GM21717 (cell line): ENCODE measurements at regions not wholly inside any gene's neighbourhood (a gene's known extent, or its start where the extent isn't known, plus 50 kb on each side); places are given as distances from the start of the nearest gene placed in this dataset.
"Not testable (repeated sequence)": the region's sequence is repeated elsewhere in the genome, so short reads cannot be mapped to it uniquely, and the experiment has no call there.

Source experiments
- ATAC-seq: cut with Tn5 transposase; IDR thresholded peaks from one replicate; pipeline ENCODE4 v1.9.1; 2021; ENCODE audit warnings: mild to moderate bottlenecking, moderate library complexity; ENCODE audit not compliant: unreplicated experiment

DNA sequence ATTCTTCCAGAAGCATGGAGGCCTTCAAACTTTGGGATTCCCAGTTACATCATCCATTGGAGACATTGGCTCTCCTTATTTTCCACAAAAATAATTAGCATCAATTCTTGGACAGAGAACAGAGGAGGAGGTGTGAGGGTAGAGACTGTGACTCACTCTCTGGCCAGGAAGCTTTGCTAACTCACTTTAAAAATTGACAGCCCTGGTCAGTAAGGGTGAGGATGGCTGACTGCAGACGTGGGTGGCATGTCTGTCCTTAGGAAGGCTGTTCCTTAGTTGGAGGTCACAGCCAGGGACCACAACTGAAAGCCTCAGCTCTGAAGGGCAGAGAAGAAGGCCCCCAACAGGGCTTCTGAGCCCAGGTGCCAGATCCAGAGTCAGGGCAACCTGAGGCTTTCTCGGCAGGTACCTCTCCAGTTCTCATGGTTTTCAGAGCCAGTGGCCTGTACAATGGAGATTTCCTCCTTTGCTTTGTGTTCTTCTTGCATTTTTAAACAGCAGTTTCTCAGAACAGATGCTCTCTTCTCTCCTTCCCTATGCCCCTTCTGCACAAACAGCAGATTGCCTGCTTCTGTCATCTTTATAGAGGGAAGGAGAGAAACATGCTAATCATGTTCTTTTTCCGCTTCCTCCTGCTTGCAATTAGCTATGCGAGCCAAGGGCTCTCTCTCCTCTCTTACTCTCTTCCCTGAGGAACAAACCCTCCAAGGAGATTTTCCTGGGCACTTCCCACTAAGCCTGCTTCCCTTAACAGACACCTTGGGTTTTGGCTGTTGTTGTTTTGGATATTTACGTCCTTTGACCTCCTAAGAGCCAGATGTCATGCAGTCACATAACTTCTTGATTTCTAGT is 92.5 kb upstream of the ZNF366 start:
- no peak for ATAC-seq

DNA sequence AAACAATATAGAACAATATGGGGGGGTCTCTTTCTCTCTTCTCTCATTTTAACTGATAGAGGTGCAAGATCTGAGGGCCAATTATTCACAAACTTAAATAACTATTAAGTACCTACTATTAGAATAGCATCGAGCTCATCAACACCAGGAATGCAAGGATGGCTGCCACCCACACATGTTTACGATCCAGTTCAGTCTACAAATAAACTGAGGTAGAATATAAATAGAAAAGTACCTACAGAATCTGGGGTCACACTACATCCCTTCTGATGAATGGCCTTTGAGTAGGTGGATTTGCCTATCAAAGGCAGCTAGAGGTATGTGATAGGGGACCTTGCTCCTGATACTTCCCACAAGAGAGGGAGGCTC is 91.8 kb upstream of the ZNF366 start:
- no peak for ATAC-seq

DNA sequence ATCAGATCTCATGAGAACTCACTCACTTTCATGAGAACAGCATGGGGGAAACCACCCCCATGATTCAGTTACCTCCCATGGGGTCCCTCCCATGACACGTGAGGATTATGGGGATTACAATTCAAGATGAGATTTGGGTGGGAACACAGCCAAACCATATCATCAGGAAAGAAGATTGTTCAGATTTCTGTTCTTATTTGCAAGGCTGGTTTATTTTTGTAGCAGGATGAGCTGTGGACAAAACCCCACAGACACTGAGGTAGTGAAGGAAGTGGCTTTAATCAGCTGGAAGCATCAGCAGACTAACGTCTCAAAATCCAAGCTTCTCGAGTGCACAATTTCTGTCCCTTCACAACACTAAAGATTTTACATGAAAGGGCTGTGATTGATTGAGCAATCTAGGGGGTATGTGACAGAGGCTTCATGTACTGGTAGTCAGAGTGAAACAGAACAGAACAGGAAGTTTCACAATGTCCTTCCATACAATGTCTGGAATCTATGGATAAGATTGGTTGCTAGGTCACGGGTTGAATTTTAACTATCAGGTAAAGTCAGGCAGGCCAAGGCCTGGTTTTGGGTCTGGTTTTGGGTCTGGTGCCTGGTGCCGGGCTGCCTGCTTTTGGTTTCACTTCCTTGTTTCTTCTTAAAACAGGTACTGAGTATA is 91.3 kb upstream of the ZNF366 start:
- ATAC-seq = no peak

DNA sequence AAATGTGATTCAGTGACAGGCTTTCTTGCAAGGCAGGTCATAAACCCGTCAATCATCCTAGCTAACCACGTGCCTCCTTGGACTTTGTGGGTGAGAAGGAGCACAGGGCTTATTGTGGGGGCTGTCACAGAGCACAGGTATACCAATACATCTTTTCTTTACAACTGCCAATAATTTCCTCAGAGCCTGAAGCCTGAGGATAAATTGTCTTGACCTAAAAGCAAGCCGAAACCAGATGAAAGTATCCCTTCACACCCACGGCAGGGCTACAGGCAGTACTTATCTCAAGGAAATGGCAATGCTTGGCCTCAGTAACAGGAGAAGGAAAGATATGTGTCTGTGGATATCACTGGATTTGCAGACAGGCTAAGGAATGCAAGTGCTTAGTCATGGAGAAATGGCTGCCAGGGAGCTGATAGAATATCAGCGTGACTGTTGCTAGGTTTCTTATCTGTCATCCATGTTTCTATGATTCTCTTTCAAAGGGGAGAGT is 90.3 kb upstream of the ZNF366 start:
- no peak for ATAC-seq

DNA sequence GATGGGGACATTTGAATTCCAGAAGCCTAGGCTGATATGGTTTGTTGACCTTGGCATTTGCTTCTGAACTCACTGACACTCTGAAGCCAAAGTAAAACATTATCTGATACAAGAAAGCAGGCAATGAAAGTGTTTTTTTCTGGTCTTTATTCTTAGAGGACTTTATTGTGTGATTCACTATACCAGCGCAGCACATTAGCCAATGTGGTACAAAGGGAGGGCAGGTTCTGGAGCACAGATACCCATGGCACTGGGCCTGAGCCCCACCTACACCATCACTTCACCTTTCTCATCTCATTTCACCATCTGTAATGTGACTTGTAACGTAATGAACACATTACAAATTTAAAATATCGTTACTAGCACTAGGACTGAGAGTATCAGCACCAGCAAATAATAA is 89.7 kb upstream of the ZNF366 start:
- no peak for ATAC-seq

DNA sequence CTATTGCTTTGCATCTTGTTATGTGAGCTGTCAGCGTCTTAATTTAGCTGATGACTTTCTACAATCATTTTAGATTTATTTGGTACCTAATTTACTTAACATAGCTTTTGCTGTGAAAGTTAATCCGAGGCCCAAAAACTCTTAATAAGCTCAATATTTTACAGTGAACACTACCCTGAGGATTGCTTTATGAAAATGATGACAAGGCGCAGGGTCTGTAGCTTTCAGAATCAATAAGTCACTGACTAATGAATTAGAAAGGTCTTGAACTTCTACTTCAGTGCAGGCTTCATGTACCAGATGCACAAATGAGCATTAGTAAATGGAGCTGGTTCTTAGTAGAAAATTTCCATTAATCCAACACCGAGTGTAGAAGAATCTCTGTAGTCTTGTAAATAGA is 81.4 kb upstream of the ZNF366 start:
- no peak for ATAC-seq

DNA sequence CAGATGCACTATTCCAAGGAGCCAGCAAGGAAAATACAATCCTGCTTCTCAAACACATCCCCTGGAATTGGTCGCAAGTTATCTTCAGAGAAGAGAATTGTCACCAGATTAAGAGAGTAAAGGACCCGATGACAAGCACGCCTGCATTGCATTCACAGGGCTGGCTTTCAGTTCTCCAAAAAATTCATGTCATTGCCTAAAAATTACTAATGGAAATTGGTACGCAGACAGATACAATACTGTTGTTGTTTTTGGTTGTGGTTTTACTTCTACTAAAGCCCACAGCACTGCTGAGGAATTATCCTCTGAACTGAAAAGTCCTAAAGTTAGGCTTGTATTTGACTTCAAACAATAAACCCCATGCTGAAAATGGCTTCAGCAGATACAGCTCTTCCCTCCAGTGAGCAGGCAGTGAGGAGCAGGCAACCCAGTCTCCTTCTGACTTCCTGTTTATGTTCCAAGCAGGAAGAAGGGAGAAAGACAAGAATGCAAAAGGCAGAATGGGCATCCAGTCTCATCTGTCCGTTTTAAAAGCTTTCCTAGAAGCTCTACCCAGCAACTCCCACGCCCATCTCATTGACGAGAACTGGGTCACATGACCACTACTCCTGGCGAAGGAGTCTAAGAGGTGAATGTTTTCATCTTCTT is 80.6 kb upstream of the ZNF366 start:
- no peak for ATAC-seq

DNA sequence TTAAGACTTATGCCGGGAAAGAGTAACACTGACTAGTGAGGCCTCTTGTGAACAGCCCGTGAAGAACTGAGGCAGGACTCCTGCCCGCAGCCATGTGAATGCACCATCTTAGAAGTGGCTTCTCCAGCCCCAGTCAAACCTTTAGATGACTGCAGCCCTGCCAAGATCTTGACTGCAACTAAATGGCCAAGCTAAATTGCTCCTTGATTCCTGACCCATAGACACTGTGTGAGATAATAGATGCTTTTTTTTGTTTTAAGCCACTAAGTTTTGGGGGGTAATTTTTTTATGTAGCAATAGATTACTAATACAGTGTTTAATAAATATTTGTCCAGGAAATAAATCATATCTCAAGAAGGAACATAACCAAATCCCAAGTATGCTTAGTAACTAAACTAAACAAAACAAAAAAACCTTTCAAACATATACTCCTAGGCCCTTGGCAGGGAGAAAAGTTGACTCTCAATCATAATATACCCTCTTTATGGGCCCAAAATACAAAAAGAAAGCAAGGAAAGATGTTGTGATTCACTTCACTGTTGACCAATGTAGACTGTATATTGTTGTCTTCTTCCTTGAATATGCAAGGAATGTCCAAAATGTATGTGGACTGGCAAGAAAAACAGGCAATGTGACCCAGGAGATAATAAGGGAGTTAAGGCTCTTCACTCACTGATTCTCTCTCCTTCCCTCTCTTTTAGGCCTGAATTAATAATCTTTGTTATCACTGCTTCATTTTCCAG is 79.7 kb upstream of the ZNF366 start:
- no peak for ATAC-seq

DNA sequence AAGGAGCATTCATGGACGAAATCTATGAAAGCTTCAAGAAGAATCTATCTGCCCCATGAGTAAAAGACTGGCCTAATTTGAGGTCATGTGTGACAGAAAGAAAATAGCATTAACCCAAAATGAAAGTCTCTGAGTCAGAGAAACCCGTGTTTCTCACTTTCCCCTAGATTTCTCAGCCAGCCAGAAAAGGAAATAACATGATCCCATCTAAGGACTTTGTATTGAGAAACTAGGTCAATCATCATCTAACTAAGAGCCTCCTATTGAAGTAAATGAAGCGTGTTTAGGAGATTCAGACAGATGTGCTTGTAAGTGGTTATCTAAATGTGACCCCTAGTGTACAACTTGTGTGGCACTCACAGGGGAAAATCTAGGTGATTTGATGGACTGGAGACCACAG is 77.3 kb upstream of the ZNF366 start:
- ATAC-seq = no peak

DNA sequence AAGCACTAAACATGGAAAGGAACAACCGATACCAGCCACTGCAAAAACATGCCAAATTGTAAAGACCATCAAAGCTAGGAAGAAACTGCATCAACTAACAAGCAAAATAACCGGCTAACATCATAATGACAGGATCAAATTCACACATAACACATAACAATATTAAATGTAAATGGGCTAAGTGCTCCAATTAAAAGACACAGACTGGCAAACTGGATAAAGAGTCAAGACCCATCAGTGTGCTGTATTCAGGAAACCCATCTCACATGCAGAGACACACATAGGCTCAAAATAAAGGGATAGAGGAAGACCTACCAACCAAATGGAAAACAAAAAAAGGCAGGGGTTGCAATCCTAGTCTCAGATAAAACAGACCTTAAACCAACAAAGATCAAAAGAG is 72.1 kb upstream of the ZNF366 start:
- not testable (repeated sequence) for ATAC-seq

DNA sequence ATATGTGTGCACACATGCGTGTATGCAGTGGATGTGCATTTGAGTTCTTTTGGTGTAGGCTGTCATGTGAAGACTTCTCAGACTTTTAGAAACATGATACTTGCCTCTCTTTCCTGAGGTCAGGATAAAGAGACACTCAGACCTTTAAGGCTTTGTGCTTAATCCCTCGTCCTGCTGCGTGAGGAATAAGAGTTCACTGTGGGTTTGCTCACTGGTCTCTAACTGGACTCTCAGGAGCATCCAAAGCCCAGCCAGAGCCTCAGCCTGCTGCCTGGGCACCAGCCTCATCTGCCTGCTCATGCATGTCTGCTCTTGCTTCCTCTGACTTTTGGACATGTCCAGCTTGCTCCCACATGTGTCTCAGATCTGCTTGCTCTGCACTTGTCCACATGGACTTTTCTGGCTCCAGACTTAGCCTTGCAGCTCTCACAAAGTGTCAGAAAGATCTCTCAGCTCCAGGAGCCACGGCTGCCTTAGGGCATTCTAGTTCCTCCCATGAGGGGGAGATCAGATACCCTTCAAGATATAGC is 65.1 kb upstream of the ZNF366 start:
- ATAC-seq = no peak

DNA sequence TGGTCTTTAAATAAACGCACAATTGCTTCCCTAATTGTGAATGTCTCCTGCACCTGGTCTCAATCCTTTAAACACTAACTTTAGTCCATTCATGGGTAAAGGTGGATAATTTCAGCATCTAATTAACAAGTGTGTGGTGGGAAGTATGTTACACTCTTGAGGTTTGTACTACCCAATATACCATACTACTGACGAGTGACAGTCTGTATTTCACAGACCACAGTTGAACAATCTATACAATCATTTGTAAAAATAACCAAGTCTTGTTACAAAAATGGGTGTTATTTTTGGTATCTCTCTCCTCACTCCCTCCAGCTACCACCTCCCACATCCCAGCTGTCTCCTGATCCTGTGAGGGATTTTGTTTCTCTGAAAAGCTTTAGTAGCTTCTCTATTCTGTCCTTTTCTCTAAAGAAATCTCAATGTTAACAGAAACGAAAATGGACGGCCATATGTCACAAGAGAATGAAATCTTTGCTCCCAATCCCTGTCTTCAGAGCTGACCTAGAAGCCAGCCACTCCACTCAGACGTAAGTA is 62.3 kb upstream of the ZNF366 start:
- no peak for ATAC-seq

DNA sequence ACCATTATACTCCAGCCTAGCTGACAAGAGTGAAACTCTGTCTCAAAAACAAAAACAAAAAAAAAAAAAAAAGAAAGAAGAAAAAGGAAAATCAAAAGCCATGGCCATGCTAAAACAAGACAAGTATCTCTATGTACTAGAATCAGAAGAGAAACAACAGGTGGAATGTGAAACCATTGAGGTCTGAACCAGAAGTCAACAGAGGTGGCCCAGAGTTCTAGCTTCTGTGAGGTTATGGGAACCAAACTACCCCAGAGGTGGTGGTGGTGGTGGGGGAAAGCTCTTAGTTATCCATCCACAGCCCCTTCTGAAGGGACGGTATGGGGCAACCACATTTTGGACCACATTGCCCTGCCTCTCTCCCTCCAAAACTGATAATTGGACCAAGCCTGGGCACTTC is 59.5 kb upstream of the ZNF366 start:
- ATAC-seq = no peak

DNA sequence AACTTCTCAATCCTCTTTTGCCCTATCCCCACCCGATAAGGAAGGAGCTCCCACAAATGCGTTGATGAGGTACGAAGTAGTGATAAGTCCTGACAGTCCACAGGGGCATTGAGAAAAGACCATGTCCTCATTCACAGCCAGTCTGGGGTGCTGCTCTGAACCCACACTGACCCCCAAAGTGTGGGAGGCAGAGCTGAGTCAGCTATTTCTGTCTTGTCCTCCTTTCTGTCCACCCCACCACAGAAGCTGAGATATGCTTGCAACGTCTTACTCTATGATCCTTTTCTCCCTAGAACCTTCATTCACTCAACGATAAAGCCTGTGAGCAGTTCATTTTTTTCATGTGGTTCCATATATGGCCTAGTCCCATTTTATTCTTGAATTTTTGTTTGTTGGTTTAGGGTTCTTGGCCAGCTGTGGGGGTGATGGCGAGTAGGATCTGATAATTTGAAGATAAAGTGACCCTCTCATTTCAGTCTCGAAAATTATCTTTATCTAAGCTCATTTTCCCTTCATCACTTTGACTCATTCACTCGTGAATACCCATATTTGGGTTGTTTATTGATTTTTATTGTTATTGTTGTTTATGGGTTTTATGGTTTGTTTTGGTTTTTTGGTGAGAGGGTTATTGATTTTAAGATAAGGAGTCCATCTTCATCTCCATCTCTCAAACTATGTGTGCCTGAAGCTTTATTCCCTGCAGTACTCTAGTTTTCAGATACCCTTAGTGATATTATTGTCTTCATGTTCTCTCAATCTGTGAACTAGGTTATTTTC is 58.5 kb upstream of the ZNF366 start:
- ATAC-seq = no peak

DNA sequence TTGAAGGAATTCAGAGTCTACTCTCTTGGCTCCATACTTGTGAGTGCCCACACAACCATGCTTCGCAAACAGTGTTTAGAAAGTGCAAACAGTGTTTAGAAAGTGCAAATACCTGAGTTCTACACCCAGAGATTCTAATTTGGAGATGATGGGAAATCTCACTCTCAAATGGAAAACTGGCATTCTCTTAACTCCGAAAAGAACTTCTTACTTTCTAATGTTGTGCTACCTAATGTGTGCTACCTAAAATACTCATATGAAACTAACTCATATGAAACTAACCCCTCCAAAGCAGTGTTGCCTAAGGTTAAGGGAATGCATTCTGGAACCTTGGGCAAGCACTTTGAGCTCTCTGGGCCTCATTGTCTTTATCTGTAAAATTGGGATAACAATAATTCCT is 55.5 kb upstream of the ZNF366 start:
- ATAC-seq = no peak

DNA sequence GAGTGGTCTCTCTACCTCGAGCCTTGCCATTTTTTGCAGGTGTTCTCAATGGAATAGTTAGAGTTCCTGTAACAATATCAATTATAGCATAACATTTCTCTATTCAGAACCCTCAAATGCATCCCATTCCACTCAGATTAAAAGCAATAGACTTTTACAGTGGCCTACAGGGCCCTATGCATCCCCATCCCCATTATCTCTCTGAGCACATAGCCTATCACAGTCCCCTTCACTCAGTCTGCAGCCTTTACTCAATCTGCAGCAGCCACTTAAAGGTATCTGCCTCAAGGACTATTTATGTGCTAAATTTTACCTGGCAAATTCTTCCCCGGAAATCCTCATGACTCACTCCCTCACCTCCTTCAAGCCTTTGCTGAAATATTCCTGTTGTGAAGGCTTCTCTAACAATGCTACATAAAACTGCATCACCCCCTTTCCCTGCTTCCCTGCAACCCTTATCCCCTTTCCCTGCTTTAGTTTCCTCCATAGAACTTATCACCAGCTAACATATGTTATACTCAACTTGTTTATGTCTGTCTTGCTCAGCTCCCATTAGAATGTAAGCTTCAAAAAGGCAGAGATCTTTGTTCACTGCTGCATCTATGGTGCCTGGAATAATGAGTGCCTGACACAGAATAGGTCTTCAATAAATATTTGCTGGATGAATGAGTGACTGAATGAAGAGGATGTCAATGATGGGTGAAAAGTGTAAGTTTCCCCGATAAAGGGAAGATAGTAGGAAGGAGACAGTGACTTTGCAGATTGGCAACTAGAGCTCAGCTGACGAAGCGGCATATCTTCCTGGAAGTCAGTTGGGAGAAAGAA is 54.1 kb upstream of the ZNF366 start:
- ATAC-seq = no peak

DNA sequence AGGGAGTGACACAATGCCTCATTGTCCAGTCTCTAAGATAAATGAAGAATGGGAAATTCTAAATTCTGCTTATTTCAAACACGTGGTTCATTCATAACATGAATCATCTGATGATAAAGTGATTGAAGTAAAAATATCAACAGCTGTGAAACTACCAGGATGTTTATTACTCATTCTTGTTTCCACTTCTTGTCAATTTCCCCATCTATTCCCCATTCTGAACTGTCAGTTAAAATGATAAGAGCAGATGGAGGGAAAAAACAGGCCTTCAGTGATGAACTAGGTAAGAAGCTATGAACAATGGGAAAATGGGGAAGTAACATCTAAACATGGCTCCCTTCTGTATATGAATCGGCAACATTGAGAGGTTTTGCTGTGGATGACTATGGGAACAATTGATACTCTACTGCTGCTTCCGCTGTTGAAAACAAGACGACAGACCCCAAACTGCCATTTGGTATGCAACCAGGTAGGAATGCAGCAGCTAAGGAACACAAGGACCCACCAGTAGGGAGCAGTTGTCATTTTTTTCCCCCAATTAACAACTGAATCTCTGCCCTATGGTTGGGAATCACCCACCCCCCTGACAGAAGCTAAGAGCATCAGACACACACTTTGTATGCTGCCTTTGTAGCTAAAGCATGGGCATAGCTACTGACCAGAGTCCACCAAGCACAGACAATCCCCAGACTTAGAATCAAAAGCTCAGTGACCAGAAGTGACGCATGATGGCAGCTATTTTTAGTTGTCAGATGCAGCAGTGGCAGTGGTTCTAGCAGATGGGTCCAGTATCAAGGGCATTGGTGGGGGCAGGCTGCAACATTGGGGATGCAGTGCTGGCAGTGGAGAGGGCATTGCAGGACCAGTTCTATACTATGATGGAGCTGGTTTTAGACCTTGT is 52.9 kb upstream of the ZNF366 start:
- ATAC-seq = no peak

DNA sequence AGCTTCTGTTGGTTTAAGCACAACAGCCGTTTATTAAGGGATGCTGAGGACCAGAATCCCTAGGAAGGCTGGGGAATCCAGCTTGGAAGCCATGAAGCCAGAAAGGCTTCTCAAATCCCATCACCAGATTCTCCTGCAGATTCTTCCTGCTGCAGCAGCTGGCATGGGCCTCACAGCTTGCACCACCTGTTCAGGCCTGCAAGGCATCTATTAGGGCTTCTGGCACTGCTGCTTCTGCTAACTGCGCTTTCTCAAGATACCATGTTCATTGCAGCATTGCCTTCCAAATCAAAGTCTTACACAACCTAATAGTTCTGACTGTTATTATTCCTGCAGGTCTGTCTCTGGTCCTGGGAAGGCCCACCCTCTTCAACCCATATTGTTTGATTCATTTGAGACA is 51.2 kb upstream of the ZNF366 start:
- no peak for ATAC-seq
